ENCODE measurements at regions not wholly inside any gene's neighbourhood (a gene's known extent, or its start where the extent isn't known, plus 50 kb on each side); places are given as distances from the start of the nearest gene placed in this dataset.

GRCh38 chr3:99410789-99411311 is 227.5 kb upstream of the COL8A1 start:
- Histone ChIP-seq H4K20me1 (ENCODE audit: insufficient read depth) (no peaks in the 10 kb centered on the region), H3K9ac (ENCODE audit: low read length) (no peak overlapping the region), H3K27ac (ENCODE audit: low read length) (no peak overlapping the region), H3K4me3 (ENCODE audit: low read length) (no peak overlapping the region), H3K4me2 (ENCODE audit: low read length) (no peak overlapping the region), H3F3A (ENCODE audit: insufficient read depth, low read length, poor library complexity, severe bottlenecking) (no peaks in the 10 kb centered on the region), H3K9me3 (ENCODE audit: low read length) (no peaks in the 10 kb centered on the region), H3K79me2 (replicated peaks; ENCODE audit: insufficient read depth, low read length) (no peaks in the 10 kb centered on the region), H2AFZ (ENCODE audit: low read depth, low read length) (no peak overlapping the region), H3K27me3 (ENCODE audit: insufficient read depth, low read depth, low read length) (no peaks in the 10 kb centered on the region), H3K9me2 (ENCODE audit: insufficient read depth, low read length) (no peaks in the 10 kb centered on the region), H3K36me3 (ENCODE audit: insufficient read depth, low read length) (no peaks in the 10 kb centered on the region)
- TF ChIP-seq TAF1 (IDR thresholded peaks at IDR 0.05; ENCODE audit: low read depth) (no peak), SMC3 (conservative IDR thresholded peaks at IDR 0.05; ENCODE audit: poor library complexity) (no peak), RAD21 (conservative IDR thresholded peaks at IDR 0.05) (no peak), POLR2AphosphoS5 (IDR thresholded peaks at IDR 0.05) (no peak), EZH2 (IDR thresholded peaks at IDR 0.05; ENCODE audit: borderline replicate concordance, insufficient read depth, low read length, poor library complexity, severe bottlenecking) (no peak), MXI1 (conservative IDR thresholded peaks at IDR 0.05; ENCODE audit: poor library complexity, severe bottlenecking) (no peak), EP300 (conservative IDR thresholded peaks at IDR 0.05; ENCODE audit: poor library complexity, severe bottlenecking) (no peak)
- TF ChIP-seq, protein P1, sequence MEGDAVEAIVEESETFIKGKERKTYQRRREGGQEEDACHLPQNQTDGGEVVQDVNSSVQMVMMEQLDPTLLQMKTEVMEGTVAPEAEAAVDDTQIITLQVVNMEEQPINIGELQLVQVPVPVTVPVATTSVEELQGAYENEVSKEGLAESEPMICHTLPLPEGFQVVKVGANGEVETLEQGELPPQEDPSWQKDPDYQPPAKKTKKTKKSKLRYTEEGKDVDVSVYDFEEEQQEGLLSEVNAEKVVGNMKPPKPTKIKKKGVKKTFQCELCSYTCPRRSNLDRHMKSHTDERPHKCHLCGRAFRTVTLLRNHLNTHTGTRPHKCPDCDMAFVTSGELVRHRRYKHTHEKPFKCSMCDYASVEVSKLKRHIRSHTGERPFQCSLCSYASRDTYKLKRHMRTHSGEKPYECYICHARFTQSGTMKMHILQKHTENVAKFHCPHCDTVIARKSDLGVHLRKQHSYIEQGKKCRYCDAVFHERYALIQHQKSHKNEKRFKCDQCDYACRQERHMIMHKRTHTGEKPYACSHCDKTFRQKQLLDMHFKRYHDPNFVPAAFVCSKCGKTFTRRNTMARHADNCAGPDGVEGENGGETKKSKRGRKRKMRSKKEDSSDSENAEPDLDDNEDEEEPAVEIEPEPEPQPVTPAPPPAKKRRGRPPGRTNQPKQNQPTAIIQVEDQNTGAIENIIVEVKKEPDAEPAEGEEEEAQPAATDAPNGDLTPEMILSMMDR (IDR thresholded peaks at IDR 0.05; ENCODE audit: poor library complexity, severe bottlenecking): no peak
- TF ChIP-seq, protein P2, sequence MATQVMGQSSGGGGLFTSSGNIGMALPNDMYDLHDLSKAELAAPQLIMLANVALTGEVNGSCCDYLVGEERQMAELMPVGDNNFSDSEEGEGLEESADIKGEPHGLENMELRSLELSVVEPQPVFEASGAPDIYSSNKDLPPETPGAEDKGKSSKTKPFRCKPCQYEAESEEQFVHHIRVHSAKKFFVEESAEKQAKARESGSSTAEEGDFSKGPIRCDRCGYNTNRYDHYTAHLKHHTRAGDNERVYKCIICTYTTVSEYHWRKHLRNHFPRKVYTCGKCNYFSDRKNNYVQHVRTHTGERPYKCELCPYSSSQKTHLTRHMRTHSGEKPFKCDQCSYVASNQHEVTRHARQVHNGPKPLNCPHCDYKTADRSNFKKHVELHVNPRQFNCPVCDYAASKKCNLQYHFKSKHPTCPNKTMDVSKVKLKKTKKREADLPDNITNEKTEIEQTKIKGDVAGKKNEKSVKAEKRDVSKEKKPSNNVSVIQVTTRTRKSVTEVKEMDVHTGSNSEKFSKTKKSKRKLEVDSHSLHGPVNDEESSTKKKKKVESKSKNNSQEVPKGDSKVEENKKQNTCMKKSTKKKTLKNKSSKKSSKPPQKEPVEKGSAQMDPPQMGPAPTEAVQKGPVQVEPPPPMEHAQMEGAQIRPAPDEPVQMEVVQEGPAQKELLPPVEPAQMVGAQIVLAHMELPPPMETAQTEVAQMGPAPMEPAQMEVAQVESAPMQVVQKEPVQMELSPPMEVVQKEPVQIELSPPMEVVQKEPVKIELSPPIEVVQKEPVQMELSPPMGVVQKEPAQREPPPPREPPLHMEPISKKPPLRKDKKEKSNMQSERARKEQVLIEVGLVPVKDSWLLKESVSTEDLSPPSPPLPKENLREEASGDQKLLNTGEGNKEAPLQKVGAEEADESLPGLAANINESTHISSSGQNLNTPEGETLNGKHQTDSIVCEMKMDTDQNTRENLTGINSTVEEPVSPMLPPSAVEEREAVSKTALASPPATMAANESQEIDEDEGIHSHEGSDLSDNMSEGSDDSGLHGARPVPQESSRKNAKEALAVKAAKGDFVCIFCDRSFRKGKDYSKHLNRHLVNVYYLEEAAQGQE (IDR thresholded peaks at IDR 0.05; ENCODE audit: borderline replicate concordance): no peak

DNA sequence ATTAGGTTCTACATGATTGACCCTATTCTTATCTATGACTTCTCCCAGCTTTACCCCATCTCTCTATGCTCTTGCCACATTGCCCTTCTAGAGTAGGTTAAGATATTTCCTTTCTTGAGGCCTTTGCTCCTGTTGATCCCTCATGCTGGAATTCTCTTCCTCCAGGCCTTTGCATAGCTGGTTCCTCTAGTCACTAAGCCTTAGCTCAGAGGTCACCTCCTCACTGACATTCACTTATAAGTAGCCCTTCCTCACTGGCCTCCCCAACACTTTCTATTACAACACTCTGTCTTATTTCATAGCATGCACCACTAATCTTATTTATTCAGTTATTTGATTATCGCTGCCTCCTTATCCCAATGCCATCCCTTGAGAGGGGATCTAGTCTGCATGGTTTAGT is 228.4 kb upstream of the COL8A1 start:
- no peaks in the 10 kb centered on the region for H3K9me2 ChIP-seq (ENCODE audit: insufficient read depth, low read length)
- H3K79me2 ChIP-seq (replicated peaks; ENCODE audit: insufficient read depth, low read length): no peaks in the 10 kb centered on the region
- H3K4me2 ChIP-seq (ENCODE audit: low read length): no peak overlapping the region
- TF ChIP-seq RAD21 (conservative IDR thresholded peaks at IDR 0.05): no peak
- no peak for TF ChIP-seq POLR2AphosphoS5 (IDR thresholded peaks at IDR 0.05)
- TF ChIP-seq, protein P2 (IDR thresholded peaks at IDR 0.05; ENCODE audit: borderline replicate concordance): no peak
- no peak for TF ChIP-seq TAF1 (IDR thresholded peaks at IDR 0.05; ENCODE audit: low read depth)
- TF ChIP-seq EP300 (conservative IDR thresholded peaks at IDR 0.05; ENCODE audit: poor library complexity, severe bottlenecking): no peak
- no peak for TF ChIP-seq MXI1 (conservative IDR thresholded peaks at IDR 0.05; ENCODE audit: poor library complexity, severe bottlenecking)
- no peak for TF ChIP-seq EZH2 (IDR thresholded peaks at IDR 0.05; ENCODE audit: borderline replicate concordance, insufficient read depth, low read length, poor library complexity, severe bottlenecking)
- no peak for TF ChIP-seq SMC3 (conservative IDR thresholded peaks at IDR 0.05; ENCODE audit: poor library complexity)
- no peaks in the 10 kb centered on the region for H3K27me3 ChIP-seq (ENCODE audit: insufficient read depth, low read depth, low read length)
- no peaks in the 10 kb centered on the region for H3K36me3 ChIP-seq (ENCODE audit: insufficient read depth, low read length)
- H2AFZ ChIP-seq (ENCODE audit: low read depth, low read length): no peak overlapping the region
- H4K20me1 ChIP-seq (ENCODE audit: insufficient read depth): no peaks in the 10 kb centered on the region
- H3K27ac ChIP-seq (ENCODE audit: low read length): no peak overlapping the region
- H3K9me3 ChIP-seq (ENCODE audit: low read length): no peaks in the 10 kb centered on the region
- H3K4me3 ChIP-seq (ENCODE audit: low read length): no peak overlapping the region
- H3F3A ChIP-seq (ENCODE audit: insufficient read depth, low read length, poor library complexity, severe bottlenecking): no peaks in the 10 kb centered on the region
- no peak overlapping the region for H3K9ac ChIP-seq (ENCODE audit: low read length)

Data from neural cell (in vitro differentiated cells).